ENCODE measurements at regions not wholly inside any gene's neighbourhood (a gene's known extent, or its start where the extent isn't known, plus 50 kb on each side); places are given as distances from the start of the nearest gene placed in this dataset.

GRCh38 chr13:81295177-81295576 is 954.3 kb upstream of the SPRY2 start:
- no peak for TF ChIP-seq POLR2AphosphoS5 (IDR thresholded peaks at IDR 0.05; ENCODE audit: insufficient read depth, low read depth, low read length)
- TF ChIP-seq CTCF (IDR thresholded peaks at IDR 0.05; ENCODE audit: extremely low read depth in 1 of 2, insufficient read depth in 1 of 2, low read depth in 1 of 2, low read length in 2 of 2), result no peak
- no peak for TF ChIP-seq MAX (IDR thresholded peaks at IDR 0.05; ENCODE audit: insufficient read depth, insufficient read length)
- no peak for TF ChIP-seq POLR2A (IDR thresholded peaks at IDR 0.05; ENCODE audit: low read depth, low read length)

Measured in endothelial cell of umbilical vein (primary cell).